SU-DHL-6 (cell line): ENCODE measurements at regions not wholly inside any gene's neighbourhood (a gene's known extent, or its start where the extent isn't known, plus 50 kb on each side); places are given as distances from the start of the nearest gene placed in this dataset.

Source experiments
- H2AFZ ChIP-seq: fragments of 200-600 bp; sonication (generic); 2 replicates; pipeline ENCODE4 v1.6.1; 2014; ENCODE audit warnings: low read depth, mild to moderate bottlenecking, moderate library complexity, mixed read lengths, antibody characterized with exemption, low read length; ENCODE audit not compliant: severe bottlenecking
- H3F3A ChIP-seq: fragments of 200-600 bp; shearing (Covaris generic); 2 replicates; pipeline ENCODE4 v1.6.0; 2016; ENCODE audit warnings: antibody characterized with exemption, mild to moderate bottlenecking; ENCODE audit not compliant: insufficient read depth
- H3K27ac ChIP-seq: fragments of 200-600 bp; sonication (generic); 2 replicates; pipeline ENCODE4 v1.5.1; 2016; ENCODE audit warnings: low read depth, mild to moderate bottlenecking, low read length, moderate library complexity, mixed read lengths
- H3K27me3 ChIP-seq: fragments of 200-600 bp; sonication (generic), shearing (Covaris generic); 2 replicates; pipeline ENCODE4 v1.6.0; 2014; ENCODE audit warnings: mild to moderate bottlenecking, low read length
- H3K36me3 ChIP-seq: fragments of 200-600 bp; sonication (generic); 2 replicates; pipeline ENCODE4 v1.6.1; 2014; ENCODE audit warnings: mild to moderate bottlenecking, low read length, mixed read lengths
- H3K4me2 ChIP-seq: fragments of 300-600, 200-600 bp; shearing (Covaris generic), sonication (generic); 2 replicates; pipeline ENCODE4 v1.6.0; 2014; ENCODE audit warnings: low read length, low read depth, mild to moderate bottlenecking; ENCODE audit not compliant: poor library complexity, severe bottlenecking
- H3K4me3 ChIP-seq: fragments of 200-600 bp; sonication (generic); 2 replicates; pipeline ENCODE4 v1.5.1; 2014; ENCODE audit warnings: antibody characterized with exemption, low read length, mild to moderate bottlenecking, mixed read lengths; ENCODE audit not compliant: insufficient read depth, poor library complexity, severe bottlenecking
- H3K79me2 ChIP-seq: fragments of 200-600 bp; sonication (generic); 2 replicates; pipeline ENCODE4 v1.6.1; 2014; ENCODE audit warnings: mild to moderate bottlenecking, low read length, moderate library complexity; ENCODE audit not compliant: insufficient read depth
- H3K9ac ChIP-seq: fragments of 200-600 bp; sonication (generic); 2 replicates; pipeline ENCODE4 v1.7.0; 2014; ENCODE audit warnings: mild to moderate bottlenecking, low read length
- H3K9me2 ChIP-seq: fragments of 200-600 bp; sonication (generic); replicated peaks from 2 replicates; pipeline ENCODE4 v1.6.1; 2014; ENCODE audit warnings: low read length; ENCODE audit not compliant: insufficient read depth
- H3K9me3 ChIP-seq: fragments of 200-600 bp; sonication (generic); 2 replicates; pipeline ENCODE4 v1.6.1; 2014; ENCODE audit warnings: low read length, mixed read lengths; ENCODE audit not compliant: insufficient read depth
- H4K20me1 ChIP-seq: fragments of 200-600 bp; sonication (generic); 2 replicates; pipeline ENCODE4 v1.6.1; 2014; ENCODE audit warnings: low read depth, mild to moderate bottlenecking, antibody characterized with exemption, low read length, moderate library complexity, mixed read lengths
- EZH2phosphoT487 ChIP-seq: fragments of 200-600 bp; sonication (generic), shearing (Covaris generic); conservative IDR thresholded peaks from 2 replicates; pipeline ENCODE4 v1.6.1; 2018; ENCODE audit warnings: mild to moderate bottlenecking, antibody characterized with exemption, low read length, moderate library complexity, mixed read lengths
- TF ChIP-seq, protein P1 (sequence below): fragments of 200-600 bp; sonication (generic); IDR thresholded peaks from one replicate; pipeline ENCODE4 v1.5.1; 2017; ENCODE audit warnings: antibody characterized with exemption, mild to moderate bottlenecking, low read length, moderate library complexity; ENCODE audit not compliant: insufficient read depth, poor library complexity, severe bottlenecking

- Histone ChIP-seq H3K4me3 (no peak overlapping the region), H3F3A (no peaks in the 10 kb centered on the region), H2AFZ (no peak overlapping the region), H4K20me1 (no peaks in the 10 kb centered on the region), H3K9ac (no peak overlapping the region), H3K79me2 (no peaks in the 10 kb centered on the region), H3K9me3 (no peaks in the 10 kb centered on the region), H3K36me3 (no peaks in the 10 kb centered on the region), H3K9me2 (no peaks in the 10 kb centered on the region), H3K27ac (no peak overlapping the region), H3K4me2 (no peak overlapping the region), H3K27me3 (no peaks in the 10 kb centered on the region)
- TF ChIP-seq EZH2phosphoT487, result no peak
- TF ChIP-seq, protein P1, sequence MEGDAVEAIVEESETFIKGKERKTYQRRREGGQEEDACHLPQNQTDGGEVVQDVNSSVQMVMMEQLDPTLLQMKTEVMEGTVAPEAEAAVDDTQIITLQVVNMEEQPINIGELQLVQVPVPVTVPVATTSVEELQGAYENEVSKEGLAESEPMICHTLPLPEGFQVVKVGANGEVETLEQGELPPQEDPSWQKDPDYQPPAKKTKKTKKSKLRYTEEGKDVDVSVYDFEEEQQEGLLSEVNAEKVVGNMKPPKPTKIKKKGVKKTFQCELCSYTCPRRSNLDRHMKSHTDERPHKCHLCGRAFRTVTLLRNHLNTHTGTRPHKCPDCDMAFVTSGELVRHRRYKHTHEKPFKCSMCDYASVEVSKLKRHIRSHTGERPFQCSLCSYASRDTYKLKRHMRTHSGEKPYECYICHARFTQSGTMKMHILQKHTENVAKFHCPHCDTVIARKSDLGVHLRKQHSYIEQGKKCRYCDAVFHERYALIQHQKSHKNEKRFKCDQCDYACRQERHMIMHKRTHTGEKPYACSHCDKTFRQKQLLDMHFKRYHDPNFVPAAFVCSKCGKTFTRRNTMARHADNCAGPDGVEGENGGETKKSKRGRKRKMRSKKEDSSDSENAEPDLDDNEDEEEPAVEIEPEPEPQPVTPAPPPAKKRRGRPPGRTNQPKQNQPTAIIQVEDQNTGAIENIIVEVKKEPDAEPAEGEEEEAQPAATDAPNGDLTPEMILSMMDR, result no peak
Measured at GRCh38 chr13:44306371-44307192, 67.0 kb upstream of the SERP2 start.

DNA sequence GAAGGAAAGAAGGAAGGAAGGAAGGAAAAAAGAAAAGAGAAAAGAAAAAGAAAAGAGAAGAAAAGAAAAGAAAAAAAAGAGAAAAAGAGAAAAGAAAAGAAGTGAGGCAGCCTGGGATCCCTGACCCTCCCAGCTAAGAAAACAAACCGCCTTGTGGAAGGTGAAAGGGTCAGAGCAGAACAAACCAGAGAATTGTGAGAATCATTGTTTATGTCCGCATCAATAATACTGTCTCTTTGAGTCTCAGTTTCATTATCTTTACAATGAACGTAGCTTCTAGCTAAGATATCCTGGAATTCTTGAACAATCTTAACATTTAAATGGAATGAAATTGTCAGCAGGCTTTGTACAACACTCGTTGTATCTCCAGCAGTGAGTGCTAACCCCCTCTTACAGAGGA, 66.4 kb upstream of the SERP2 start:
- H2AFZ ChIP-seq, result no peak overlapping the region
- no peaks in the 10 kb centered on the region for H3K79me2 ChIP-seq
- no peak overlapping the region for H3K4me3 ChIP-seq
- no peaks in the 10 kb centered on the region for H4K20me1 ChIP-seq
- TF ChIP-seq, protein P1, result no peak
- TF ChIP-seq EZH2phosphoT487, result no peak
- no peaks in the 10 kb centered on the region for H3F3A ChIP-seq
- H3K4me2 ChIP-seq, result no peak overlapping the region
- no peak overlapping the region for H3K27ac ChIP-seq
- H3K36me3 ChIP-seq, result no peaks in the 10 kb centered on the region
- no peaks in the 10 kb centered on the region for H3K9me2 ChIP-seq
- H3K27me3 ChIP-seq, result no peaks in the 10 kb centered on the region
- no peak overlapping the region for H3K9ac ChIP-seq
- no peaks in the 10 kb centered on the region for H3K9me3 ChIP-seq

GRCh38 chr13:44307844-44308243, 65.8 kb upstream of the SERP2 start:
- Histone ChIP-seq H3K4me2 (no peak overlapping the region), H3K9me3 (no peaks in the 10 kb centered on the region), H3K27me3 (no peaks in the 10 kb centered on the region), H3K36me3 (no peaks in the 10 kb centered on the region), H3K27ac (no peak overlapping the region), H2AFZ (no peak overlapping the region), H3F3A (no peaks in the 10 kb centered on the region), H3K9me2 (no peaks in the 10 kb centered on the region), H3K9ac (no peak overlapping the region), H4K20me1 (no peaks in the 10 kb centered on the region), H3K4me3 (no peak overlapping the region), H3K79me2 (no peaks in the 10 kb centered on the region)
- TF ChIP-seq, protein P1, result no peak
- TF ChIP-seq EZH2phosphoT487, result no peak
